SH-SY5Y (cell line): ENCODE measurements at regions not wholly inside any gene's neighbourhood (a gene's known extent, or its start where the extent isn't known, plus 50 kb on each side); places are given as distances from the start of the nearest gene placed in this dataset.

Source experiments
- GATA2 ChIP-seq: IDR thresholded peaks from 2 replicates; pipeline ENCODE4 v1.6.1; 2011; ENCODE audit warnings: mild to moderate bottlenecking, low read depth, low read length
- GATA3 ChIP-seq: IDR thresholded peaks from 2 replicates; pipeline ENCODE4 v1.6.1; 2011; ENCODE audit warnings: low read depth, mild to moderate bottlenecking, low read length, moderate library complexity

GRCh38 chr4:11596989-11597388, 168.3 kb upstream of the HS3ST1 start:
- TF ChIP-seq GATA3 = no peak
- TF ChIP-seq GATA2 = no peak
